Endothelial cell of umbilical vein (primary cell): ENCODE measurements at regions not wholly inside any gene's neighbourhood (a gene's known extent, or its start where the extent isn't known, plus 50 kb on each side); places are given as distances from the start of the nearest gene placed in this dataset.
A peak's percentile ranks its signal among the peaks of the same experiment; 100 is the strongest.

Experiments used
- BruUV-seq: library from RNA; stranded (reverse); fragments of 400-500 nt; replicated peaks from 2 replicates; lab custom pipeline; 2021; lab: Mats Ljungman, UMichigan
- CTCF ChIA-PET: fragments of 300-600, 350-600 bp; sonication (Branson Sonifier 250); formaldehyde crosslinking; loops from one replicate; lab custom pipeline; 2021; ENCODE audit warnings: antibody characterized with exemption, inconsistent platforms; lab: Charles Lee
- POLR2A ChIA-PET: fragments of 300-600, 350-600 bp; sonication (Branson Sonifier 250); formaldehyde crosslinking; loops from one replicate; lab custom pipeline; 2021; ENCODE audit warnings: antibody characterized with exemption, inconsistent platforms; lab: Charles Lee
- DNase-seq: peaks from one replicate; pipeline ENCODE4 v3.0.0-alpha.2; 2011; ENCODE audit warnings: low read depth, low spot score
- FAIRE-seq: peaks from 2 replicates; lab custom pipeline; 2011; peaks lifted over from hg19 to GRCh38; lab: Jason Lieb, UNC
- H2AFZ ChIP-seq: 2 replicates; pipeline ENCODE4 v1.6.0; 2012; ENCODE audit warnings: low read depth, low read length, control low read depth, inconsistent platforms
- H3K27ac ChIP-seq: 2 replicates; pipeline ENCODE4 v1.5.1; 2011; ENCODE audit warnings: low read depth, mild to moderate bottlenecking, control low read depth, low read length, moderate library complexity; ENCODE audit not compliant: insufficient read depth
- H3K27me3 ChIP-seq, 2 experiments: 2 replicates each; pipeline versions ENCODE4 v1.6.0 to v1.6.1; 2011; ENCODE audit warnings: low read length in 2 of 2, mixed read lengths in 1 of 2; ENCODE audit not compliant: control insufficient read depth in 2 of 2, insufficient read depth in 2 of 2
- H3K36me3 ChIP-seq, 2 experiments: 2 replicates in 1 of 2; 3 replicates in 1 of 2; pipeline ENCODE4 v1.5.1; 2011; ENCODE audit warnings: low read length in 2 of 2, mild to moderate bottlenecking in 1 of 2, moderate library complexity in 1 of 2; ENCODE audit not compliant: control insufficient read depth in 2 of 2, insufficient read depth in 2 of 2; ENCODE audit errors: extremely low read depth in 1 of 2
- H3K4me1 ChIP-seq: 3 replicates; pipeline ENCODE4 v1.5.1; 2011; ENCODE audit warnings: mild to moderate bottlenecking, low read length; ENCODE audit not compliant: control insufficient read depth, insufficient read depth; ENCODE audit errors: extremely low read depth
- H3K4me2 ChIP-seq: 2 replicates; pipeline ENCODE4 v1.6.1; 2011; ENCODE audit warnings: low read length, control low read depth, mixed read lengths; ENCODE audit not compliant: insufficient read depth
- H3K4me3 ChIP-seq, 3 experiments: fragments of 200-600 bp in 1 of 3; sonication (generic), shearing (Covaris generic) in 1 of 3; replicated peaks in 1 of 3; 2 replicates each; pipeline ENCODE4 v1.5.1; 2011 to 2016; ENCODE audit warnings: control low read depth in 3 of 3, low read length in 3 of 3, mild to moderate bottlenecking in 2 of 3, inconsistent platforms in 1 of 3, low read depth in 1 of 3, moderate library complexity in 1 of 3; ENCODE audit not compliant: insufficient read depth in 1 of 3
- H3K79me2 ChIP-seq: 2 replicates; pipeline ENCODE4 v1.6.0; 2012; ENCODE audit warnings: low read length, inconsistent platforms; ENCODE audit not compliant: control insufficient read depth, insufficient read depth
- H3K9ac ChIP-seq: replicated peaks from 2 replicates; pipeline ENCODE3; 2011; ENCODE audit warnings: low read length, control low read depth; ENCODE audit not compliant: insufficient read depth; ENCODE audit errors: extremely low read depth
- H3K9me1 ChIP-seq: replicated peaks from 3 replicates; pipeline ENCODE4 v1.6.0; 2011; ENCODE audit warnings: mild to moderate bottlenecking, low read length; ENCODE audit not compliant: control insufficient read depth, insufficient read depth; ENCODE audit errors: extremely low read depth
- H3K9me3 ChIP-seq: replicated peaks from 2 replicates; pipeline ENCODE4 v1.5.1; 2012; ENCODE audit warnings: low read length, inconsistent platforms; ENCODE audit not compliant: control insufficient read depth, insufficient read depth
- H4K20me1 ChIP-seq: replicated peaks from 2 replicates; pipeline ENCODE3; 2011; ENCODE audit warnings: mild to moderate bottlenecking, low read length; ENCODE audit not compliant: control insufficient read depth, insufficient read depth; ENCODE audit errors: extremely low read depth
- CTCF ChIP-seq, 2 donors: IDR thresholded peaks; 1 replicate in 1 of 2; 2 replicates in 1 of 2; pipeline ENCODE4 v1.5.1; 2011; ENCODE audit warnings: low read length in 2 of 2, mild to moderate bottlenecking in 2 of 2, moderate library complexity in 2 of 2, control low read depth in 1 of 2, inconsistent platforms in 1 of 2, low read depth in 1 of 2; ENCODE audit not compliant: insufficient read depth in 1 of 2; ENCODE audit errors: extremely low read depth in 1 of 2
- EZH2 ChIP-seq: IDR thresholded peaks from 2 replicates; pipeline ENCODE4 v1.6.1; 2012; ENCODE audit warnings: borderline replicate concordance, low read depth, mild to moderate bottlenecking, moderate library complexity, low read length, inconsistent platforms; ENCODE audit not compliant: severe bottlenecking
- FOS ChIP-seq: IDR thresholded peaks from 2 replicates; pipeline ENCODE4 v1.6.1; 2011; ENCODE audit warnings: mild to moderate bottlenecking, low read length, moderate library complexity, borderline replicate concordance; ENCODE audit not compliant: insufficient read depth
- MAX ChIP-seq: IDR thresholded peaks from 2 replicates; pipeline ENCODE4 v1.6.1; 2011; ENCODE audit not compliant: insufficient read depth, insufficient read length
- MYC ChIP-seq: IDR thresholded peaks from one replicate; pipeline ENCODE4 v1.6.1; 2011; ENCODE audit warnings: mild to moderate bottlenecking, low read depth, low read length
- POLR2A ChIP-seq: IDR thresholded peaks from 2 replicates; pipeline ENCODE4 v1.6.1; 2012; ENCODE audit warnings: low read depth, mild to moderate bottlenecking, control low read depth, low read length
- POLR2AphosphoS5 ChIP-seq: IDR thresholded peaks from 2 replicates; pipeline ENCODE4 v1.6.1; 2012; ENCODE audit warnings: low read depth, mild to moderate bottlenecking, control low read depth, low read length, moderate library complexity; ENCODE audit not compliant: insufficient read depth
- dilution Hi-C: fragments of 300-500 bp; cut with MboI; formaldehyde crosslinking; loops from one replicate; pipeline ENCODE4 v1.15.0; 2019; ENCODE audit warnings: low sequenced_read_pairs; ENCODE audit not compliant: extremely low pct_ligation_motif_present
- intact Hi-C: fragments of 100-400 bp; cut with micrococcal nuclease; formaldehyde crosslinking; loops from one replicate; pipeline ENCODE4 v1.10.0; 2022

GRCh38 chr3:159150180-159150579 lies 348.3 kb downstream of the MFSD1 start:
- no TSS peak for BruUV-seq
- TF ChIP-seq EZH2: no peak
- no peak for TF ChIP-seq MYC
- TF ChIP-seq POLR2AphosphoS5: no peak
- TF ChIP-seq FOS: no peak
- no peak for TF ChIP-seq MAX
- no peak for TF ChIP-seq POLR2A
- POLR2A ChIA-PET: no interaction called here
- Histone ChIP-seq H3K4me3 (no peak overlapping the region), H3K4me1 (no peaks in the 10 kb centered on the region), H3K9ac (no peak overlapping the region), H2AFZ (no peak overlapping the region), H3K4me2 (no peak overlapping the region), H3K27me3 (no peaks in the 10 kb centered on the region), H3K9me3 (no peaks in the 10 kb centered on the region), H3K79me2 (no peaks in the 10 kb centered on the region), H3K9me1 (no peaks in the 10 kb centered on the region), H3K27ac (no peak overlapping the region), H4K20me1 (no peaks in the 10 kb centered on the region), H3K36me3 (no peaks in the 10 kb centered on the region)
- no peak for DNase-seq
- no peak for FAIRE-seq
- intact Hi-C loops (loop anchor here (10.0 kb wide), 1 partner anchor 305 kb away; no protein-coding TSS in a partner anchor), dilution Hi-C loops (no loop called here)
- CTCF ChIA-PET: no interaction called here

GRCh38 chr3:159151130-159151529 lies 349.3 kb downstream of the MFSD1 start:
- DNase-seq (no peak), FAIRE-seq (no peak)
- no TSS peak for BruUV-seq
- Histone ChIP-seq H3K79me2 (no peaks in the 10 kb centered on the region), H3K27me3 (no peaks in the 10 kb centered on the region), H3K27ac (no peak overlapping the region), H3K9me1 (no peaks in the 10 kb centered on the region), H3K4me1 (no peaks in the 10 kb centered on the region), H2AFZ (peak overlapping the region; percentile 1), H3K4me3 (no peak overlapping the region), H3K9ac (no peak overlapping the region), H3K9me3 (no peaks in the 10 kb centered on the region), H4K20me1 (no peaks in the 10 kb centered on the region), H3K36me3 (no peaks in the 10 kb centered on the region), H3K4me2 (no peak overlapping the region)
- ChIA-PET POLR2A (no interaction called here), CTCF (no interaction called here)
- dilution Hi-C loops: no loop called here
- intact Hi-C loops: loop anchor here (10.0 kb wide), 1 partner anchor 306 kb away; no protein-coding TSS in a partner anchor
- TF ChIP-seq EZH2 (no peak), CTCF (IDR thresholded peaks at IDR 0.05; ENCODE audit: extremely low read depth in 1 of 2, insufficient read depth in 1 of 2, low read depth in 1 of 2, low read length in 2 of 2) (no peak), MAX (no peak), FOS (no peak), POLR2A (no peak), MYC (no peak)
